Neural cell (in vitro differentiated cells): ENCODE measurements at regions not wholly inside any gene's neighbourhood (a gene's known extent, or its start where the extent isn't known, plus 50 kb on each side); places are given as distances from the start of the nearest gene placed in this dataset.
"Not testable (repeated sequence)": the region's sequence is repeated elsewhere in the genome, so short reads cannot be mapped to it uniquely, and the experiment has no call there.

Source experiments
- H2AFZ ChIP-seq: fragments of 200-600, 300-800 bp; sonication (generic), shearing (Covaris generic); 2 replicates; pipeline ENCODE4 v1.6.0; 2014; ENCODE audit warnings: low read depth, mild to moderate bottlenecking, antibody characterized with exemption, low read length, moderate library complexity
- H3F3A ChIP-seq: fragments of 200-600 bp; shearing (Covaris generic); 2 replicates; pipeline ENCODE4 v1.6.1; 2016; ENCODE audit warnings: mild to moderate bottlenecking, moderate library complexity, mixed read lengths, antibody characterized with exemption, low read length; ENCODE audit not compliant: insufficient read depth, poor library complexity, severe bottlenecking
- H3K27ac ChIP-seq: fragments of 200-600, 300-800 bp; sonication (generic), shearing (Covaris generic); 2 replicates; pipeline ENCODE4 v1.5.1; 2014; ENCODE audit warnings: mild to moderate bottlenecking, low read length, moderate library complexity
- H3K27me3 ChIP-seq: fragments of 300-800, 200-600 bp; sonication (generic), shearing (Covaris generic); 2 replicates; pipeline ENCODE4 v1.6.0; 2014; ENCODE audit warnings: mild to moderate bottlenecking, low read depth, low read length, moderate library complexity; ENCODE audit not compliant: insufficient read depth
- H3K36me3 ChIP-seq: fragments of 300-800, 200-600 bp; sonication (generic), shearing (Covaris generic); 2 replicates; pipeline ENCODE4 v1.5.1; 2014; ENCODE audit warnings: mild to moderate bottlenecking, antibody characterized with exemption, low read length, moderate library complexity; ENCODE audit not compliant: insufficient read depth
- H3K4me2 ChIP-seq: fragments of 300-800, 200-600 bp; sonication (generic), shearing (Covaris generic); 2 replicates; pipeline ENCODE4 v1.6.0; 2014; ENCODE audit warnings: mild to moderate bottlenecking, low read length
- H3K4me3 ChIP-seq: fragments of 300-800, 200-600 bp; sonication (generic), shearing (Covaris generic); 2 replicates; pipeline ENCODE4 v1.5.1; 2014; ENCODE audit warnings: mild to moderate bottlenecking, low read length, moderate library complexity
- H3K79me2 ChIP-seq: fragments of 200-600 bp; shearing (Covaris generic); replicated peaks from 2 replicates; pipeline ENCODE4 v1.6.0; 2014; ENCODE audit warnings: mild to moderate bottlenecking, low read length, moderate library complexity; ENCODE audit not compliant: insufficient read depth
- H3K9ac ChIP-seq: fragments of 300-800, 200-600 bp; sonication (generic), shearing (Covaris generic); 2 replicates; pipeline ENCODE4 v1.6.1; 2016; ENCODE audit warnings: mild to moderate bottlenecking, low read length, mixed read lengths
- H3K9me2 ChIP-seq: fragments of 200-600 bp; shearing (Covaris generic); 2 replicates; pipeline ENCODE4 v1.6.1; 2016; ENCODE audit warnings: mild to moderate bottlenecking, low read length, mixed read lengths; ENCODE audit not compliant: insufficient read depth
- H3K9me3 ChIP-seq: fragments of 200-600, 300-800 bp; sonication (generic), shearing (Covaris generic); 2 replicates; pipeline ENCODE4 v1.6.1; 2016; ENCODE audit warnings: mild to moderate bottlenecking, mixed run types, low read length, moderate library complexity, mixed read lengths
- H4K20me1 ChIP-seq: fragments of 200-600 bp; shearing (Covaris generic); 2 replicates; pipeline ENCODE4 v1.6.1; 2016; ENCODE audit warnings: mild to moderate bottlenecking, mixed run types; ENCODE audit not compliant: insufficient read depth
- EP300 ChIP-seq: fragments of 450-650 bp; conservative IDR thresholded peaks from 2 replicates; pipeline ENCODE4 v1.6.1; 2014; ENCODE audit warnings: antibody characterized with exemption, mild to moderate bottlenecking, moderate library complexity; ENCODE audit not compliant: poor library complexity, severe bottlenecking
- EZH2 ChIP-seq: fragments of 200-600, 300-800 bp; shearing (Covaris generic), sonication (generic); IDR thresholded peaks from 2 replicates; pipeline ENCODE4 v1.6.1; 2014; ENCODE audit warnings: antibody characterized with exemption, low read length, borderline replicate concordance, mild to moderate bottlenecking; ENCODE audit not compliant: insufficient read depth, poor library complexity, severe bottlenecking
- MXI1 ChIP-seq: fragments of 450-650 bp; conservative IDR thresholded peaks from 2 replicates; pipeline ENCODE4 v1.6.1; 2014; ENCODE audit warnings: antibody characterized with exemption, mild to moderate bottlenecking; ENCODE audit not compliant: poor library complexity, severe bottlenecking
- POLR2AphosphoS5 ChIP-seq: IDR thresholded peaks from 2 replicates; pipeline ENCODE4 v1.6.1; 2012
- RAD21 ChIP-seq: fragments of 450-650 bp; conservative IDR thresholded peaks from 2 replicates; pipeline ENCODE4 v1.6.1; 2014; ENCODE audit warnings: antibody characterized with exemption, mild to moderate bottlenecking, moderate library complexity
- REST ChIP-seq: IDR thresholded peaks from 2 replicates; pipeline ENCODE4 v1.6.1; 2012; ENCODE audit warnings: borderline replicate concordance
- SMC3 ChIP-seq: fragments of 450-650 bp; conservative IDR thresholded peaks from 2 replicates; pipeline ENCODE4 v1.6.1; 2014; ENCODE audit warnings: antibody characterized with exemption, mild to moderate bottlenecking, moderate library complexity; ENCODE audit not compliant: poor library complexity
- TAF1 ChIP-seq: IDR thresholded peaks from 2 replicates; pipeline ENCODE4 v1.6.1; 2012; ENCODE audit warnings: low read depth
- TF ChIP-seq, protein P1 (sequence below): fragments of 450-650 bp; IDR thresholded peaks from 2 replicates; pipeline ENCODE4 v1.5.1; 2014; ENCODE audit warnings: antibody characterized with exemption, mild to moderate bottlenecking, moderate library complexity; ENCODE audit not compliant: poor library complexity, severe bottlenecking

- TF ChIP-seq SMC3: no peak
- TF ChIP-seq POLR2AphosphoS5: no peak
- TF ChIP-seq, protein P1, sequence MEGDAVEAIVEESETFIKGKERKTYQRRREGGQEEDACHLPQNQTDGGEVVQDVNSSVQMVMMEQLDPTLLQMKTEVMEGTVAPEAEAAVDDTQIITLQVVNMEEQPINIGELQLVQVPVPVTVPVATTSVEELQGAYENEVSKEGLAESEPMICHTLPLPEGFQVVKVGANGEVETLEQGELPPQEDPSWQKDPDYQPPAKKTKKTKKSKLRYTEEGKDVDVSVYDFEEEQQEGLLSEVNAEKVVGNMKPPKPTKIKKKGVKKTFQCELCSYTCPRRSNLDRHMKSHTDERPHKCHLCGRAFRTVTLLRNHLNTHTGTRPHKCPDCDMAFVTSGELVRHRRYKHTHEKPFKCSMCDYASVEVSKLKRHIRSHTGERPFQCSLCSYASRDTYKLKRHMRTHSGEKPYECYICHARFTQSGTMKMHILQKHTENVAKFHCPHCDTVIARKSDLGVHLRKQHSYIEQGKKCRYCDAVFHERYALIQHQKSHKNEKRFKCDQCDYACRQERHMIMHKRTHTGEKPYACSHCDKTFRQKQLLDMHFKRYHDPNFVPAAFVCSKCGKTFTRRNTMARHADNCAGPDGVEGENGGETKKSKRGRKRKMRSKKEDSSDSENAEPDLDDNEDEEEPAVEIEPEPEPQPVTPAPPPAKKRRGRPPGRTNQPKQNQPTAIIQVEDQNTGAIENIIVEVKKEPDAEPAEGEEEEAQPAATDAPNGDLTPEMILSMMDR: no peak
- H3K4me3 ChIP-seq: no peak overlapping the region
- no peaks in the 10 kb centered on the region for H3K9me3 ChIP-seq
- H4K20me1 ChIP-seq: no peaks in the 10 kb centered on the region
- H3K27ac ChIP-seq: no peak overlapping the region
- no peak overlapping the region for H3K9ac ChIP-seq
- H2AFZ ChIP-seq: no peak overlapping the region
- H3K4me2 ChIP-seq: no peak overlapping the region
- H3K36me3 ChIP-seq: no peaks in the 10 kb centered on the region
- H3K79me2 ChIP-seq: no peaks in the 10 kb centered on the region
- H3K9me2 ChIP-seq: no peaks in the 10 kb centered on the region
- H3K27me3 ChIP-seq: no peaks in the 10 kb centered on the region
- no peaks in the 10 kb centered on the region for H3F3A ChIP-seq
Observed at GRCh38 chr7:112951070-112951469, 135.6 kb downstream of the GPR85 start.

DNA sequence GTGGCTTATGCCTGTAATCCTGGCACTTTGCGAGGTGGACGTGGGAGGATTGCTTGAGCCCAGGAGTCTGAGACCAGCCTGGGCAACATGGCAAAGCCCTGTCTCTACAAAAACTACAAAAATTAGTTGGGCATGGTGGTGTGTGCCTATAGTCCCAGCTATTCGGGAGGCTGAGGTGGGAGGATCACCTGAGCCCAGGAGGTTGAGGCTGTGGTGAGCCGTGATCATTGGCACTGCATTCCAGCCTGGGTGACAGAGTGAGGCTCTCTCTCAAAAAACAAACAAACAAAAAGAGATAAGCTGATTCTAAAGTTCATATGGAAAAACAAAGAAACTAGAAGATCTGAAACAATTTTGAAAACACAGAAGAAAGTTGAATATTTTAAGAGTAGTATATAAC, 136.9 kb downstream of the GPR85 start:
- not testable (repeated sequence) for H3K36me3 ChIP-seq, H3K9me3 ChIP-seq, H3K79me2 ChIP-seq, H3F3A ChIP-seq, H3K27ac ChIP-seq, H3K9me2 ChIP-seq, H3K4me3 ChIP-seq, H2AFZ ChIP-seq, H3K4me2 ChIP-seq, H4K20me1 ChIP-seq, H3K9ac ChIP-seq, H3K27me3 ChIP-seq

GRCh38 chr7:112946350-112946749, 140.3 kb downstream of the GPR85 start:
- no peaks in the 10 kb centered on the region for H3K9me3 ChIP-seq
- H3K9me2 ChIP-seq: no peaks in the 10 kb centered on the region
- no peak for TF ChIP-seq TAF1
- TF ChIP-seq MXI1: no peak
- no peak for TF ChIP-seq SMC3
- TF ChIP-seq, protein P1: no peak
- TF ChIP-seq EZH2: no peak
- TF ChIP-seq REST: no peak
- TF ChIP-seq EP300: no peak
- no peak for TF ChIP-seq POLR2AphosphoS5
- no peak for TF ChIP-seq RAD21
- H3K36me3 ChIP-seq: no peaks in the 10 kb centered on the region
- H3F3A ChIP-seq: no peaks in the 10 kb centered on the region
- H2AFZ ChIP-seq: no peak overlapping the region
- no peak overlapping the region for H3K27ac ChIP-seq
- no peak overlapping the region for H3K9ac ChIP-seq
- no peak overlapping the region for H3K4me2 ChIP-seq
- H3K79me2 ChIP-seq: no peaks in the 10 kb centered on the region
- H3K27me3 ChIP-seq: no peaks in the 10 kb centered on the region
- no peaks in the 10 kb centered on the region for H4K20me1 ChIP-seq
- no peak overlapping the region for H3K4me3 ChIP-seq
